ENCODE measurements at regions not wholly inside any gene's neighbourhood (a gene's known extent, or its start where the extent isn't known, plus 50 kb on each side); places are given as distances from the start of the nearest gene placed in this dataset.

GRCh38 chr18:30234755-30235154, 807.8 kb downstream of the DSC3 start:
- Histone ChIP-seq H2AFZ (ENCODE audit: insufficient read depth, low read length, poor library complexity) (no peak overlapping the region), H3K18ac (ENCODE audit: low read length) (no peak overlapping the region), H2BK5ac (ENCODE audit: low read depth, low read length, poor library complexity) (no peak overlapping the region), H2BK120ac (ENCODE audit: insufficient read depth, low read length, poor library complexity) (no peak overlapping the region), H3K4ac (ENCODE audit: low read depth, low read length) (no peak overlapping the region), H3K36me3 (ENCODE audit: control insufficient read depth in 1 of 2, insufficient read depth in 2 of 2, low read length in 2 of 2) (no peaks in the 10 kb centered on the region), H3K79me2 (ENCODE audit: control insufficient read depth, insufficient read depth, low read length, poor library complexity) (no peaks in the 10 kb centered on the region), H3K23ac (ENCODE audit: low read length) (no peak overlapping the region), H3K27ac (ENCODE audit: low read depth, low read length) (no peak overlapping the region), H3K27me3 (ENCODE audit: insufficient read depth, low read length) (no peaks in the 10 kb centered on the region), H3K4me1 (ENCODE audit: control insufficient read depth in 1 of 2, insufficient read depth in 2 of 2, low read length in 2 of 2) (no peaks in the 10 kb centered on the region), H3K79me1 (ENCODE audit: low read length) (no peaks in the 10 kb centered on the region), H3K9me3 (ENCODE audit: insufficient read depth, low read depth, low read length) (no peaks in the 10 kb centered on the region), H3K9ac (ENCODE audit: low read length) (no peak overlapping the region), H2BK12ac (ENCODE audit: low read length) (no peak overlapping the region), H2AK5ac (ENCODE audit: low read length) (no peak overlapping the region), H3K4me3 (ENCODE audit: low read depth, low read length) (no peak overlapping the region), H3K14ac (ENCODE audit: low read length) (no peak overlapping the region), H4K91ac (ENCODE audit: low read depth, low read length) (no peak overlapping the region), H3K4me2 (ENCODE audit: low read length) (no peak overlapping the region), H4K8ac (ENCODE audit: low read depth, low read length) (no peak overlapping the region), H4K12ac (ENCODE audit: low read depth, low read length) (no peak overlapping the region)
- DNase-seq = no peak

GRCh38 chr18:30211112-30211511, 831.4 kb downstream of the DSC3 start:
- H3K79me2 ChIP-seq (ENCODE audit: control insufficient read depth, insufficient read depth, low read length, poor library complexity) = no peaks in the 10 kb centered on the region
- no peak overlapping the region for H3K4me2 ChIP-seq (ENCODE audit: low read length)
- DNase-seq = no peak
- H4K8ac ChIP-seq (ENCODE audit: low read depth, low read length) = no peak overlapping the region
- no peak overlapping the region for H3K27ac ChIP-seq (ENCODE audit: low read depth, low read length)
- no peak overlapping the region for H2BK5ac ChIP-seq (ENCODE audit: low read depth, low read length, poor library complexity)
- H2AFZ ChIP-seq (ENCODE audit: insufficient read depth, low read length, poor library complexity) = no peak overlapping the region
- no peak overlapping the region for H2BK12ac ChIP-seq (ENCODE audit: low read length)
- peaks cover 2% of the 10 kb centered on the region for H3K9me3 ChIP-seq (ENCODE audit: insufficient read depth, low read depth, low read length)
- H3K18ac ChIP-seq (ENCODE audit: low read length) = no peak overlapping the region
- H4K12ac ChIP-seq (ENCODE audit: low read depth, low read length) = no peak overlapping the region
- no peak overlapping the region for H3K14ac ChIP-seq (ENCODE audit: low read length)
- H3K4me1 ChIP-seq (ENCODE audit: control insufficient read depth in 1 of 2, insufficient read depth in 2 of 2, low read length in 2 of 2) = no peaks in the 10 kb centered on the region
- no peak overlapping the region for H2BK120ac ChIP-seq (ENCODE audit: insufficient read depth, low read length, poor library complexity)
- H2AK5ac ChIP-seq (ENCODE audit: low read length) = no peak overlapping the region
- no peak overlapping the region for H4K91ac ChIP-seq (ENCODE audit: low read depth, low read length)
- H3K27me3 ChIP-seq (ENCODE audit: insufficient read depth, low read length) = no peaks in the 10 kb centered on the region
- no peaks in the 10 kb centered on the region for H3K36me3 ChIP-seq (ENCODE audit: control insufficient read depth in 1 of 2, insufficient read depth in 2 of 2, low read length in 2 of 2)
- H3K4me3 ChIP-seq (ENCODE audit: low read depth, low read length) = no peak overlapping the region
- no peaks in the 10 kb centered on the region for H3K79me1 ChIP-seq (ENCODE audit: low read length)
- H3K23ac ChIP-seq (ENCODE audit: low read length) = no peak overlapping the region
- no peak overlapping the region for H3K9ac ChIP-seq (ENCODE audit: low read length)
- no peak overlapping the region for H3K4ac ChIP-seq (ENCODE audit: low read depth, low read length)

- no peak overlapping the region for H2BK12ac ChIP-seq (ENCODE audit: low read length)
- H3K9ac ChIP-seq (ENCODE audit: low read length) = no peak overlapping the region
- H3K4me3 ChIP-seq (ENCODE audit: low read depth, low read length) = no peak overlapping the region
- H3K27ac ChIP-seq (ENCODE audit: low read depth, low read length) = no peak overlapping the region
- H2BK5ac ChIP-seq (ENCODE audit: low read depth, low read length, poor library complexity) = no peak overlapping the region
- H4K8ac ChIP-seq (ENCODE audit: low read depth, low read length) = no peak overlapping the region
- no peak overlapping the region for H3K14ac ChIP-seq (ENCODE audit: low read length)
- H4K12ac ChIP-seq (ENCODE audit: low read depth, low read length) = no peak overlapping the region
- no peak overlapping the region for H3K4me2 ChIP-seq (ENCODE audit: low read length)
- H3K4me1 ChIP-seq (ENCODE audit: control insufficient read depth in 1 of 2, insufficient read depth in 2 of 2, low read length in 2 of 2) = no peaks in the 10 kb centered on the region
- H3K4ac ChIP-seq (ENCODE audit: low read depth, low read length) = no peak overlapping the region
- H4K91ac ChIP-seq (ENCODE audit: low read depth, low read length) = no peak overlapping the region
- no peak overlapping the region for H2AFZ ChIP-seq (ENCODE audit: insufficient read depth, low read length, poor library complexity)
- H3K79me2 ChIP-seq (ENCODE audit: control insufficient read depth, insufficient read depth, low read length, poor library complexity) = no peaks in the 10 kb centered on the region
- H3K27me3 ChIP-seq (ENCODE audit: insufficient read depth, low read length) = no peaks in the 10 kb centered on the region
- no peak overlapping the region for H2BK120ac ChIP-seq (ENCODE audit: insufficient read depth, low read length, poor library complexity)
- no peaks in the 10 kb centered on the region for H3K36me3 ChIP-seq (ENCODE audit: control insufficient read depth in 1 of 2, insufficient read depth in 2 of 2, low read length in 2 of 2)
- H2AK5ac ChIP-seq (ENCODE audit: low read length) = no peak overlapping the region
- H3K18ac ChIP-seq (ENCODE audit: low read length) = no peak overlapping the region
- no CpG with 5 or more reads among the region's 1 CpG for WGBS (ENCODE audit: extremely low coverage, insufficient coverage, insufficient read length)
- no peaks in the 10 kb centered on the region for H3K79me1 ChIP-seq (ENCODE audit: low read length)
- H3K9me3 ChIP-seq (ENCODE audit: insufficient read depth, low read depth, low read length) = peaks cover 4% of the 10 kb centered on the region
- DNase-seq = no peak
- no peak overlapping the region for H3K23ac ChIP-seq (ENCODE audit: low read length)
Measured at GRCh38 chr18:30208546-30208945, 834.0 kb downstream of the DSC3 start.

- H3K9me3 ChIP-seq (ENCODE audit: insufficient read depth, low read depth, low read length) = peaks cover 4% of the 10 kb centered on the region
- no peaks in the 10 kb centered on the region for H3K36me3 ChIP-seq (ENCODE audit: control insufficient read depth in 1 of 2, insufficient read depth in 2 of 2, low read length in 2 of 2)
- no peak overlapping the region for H2BK12ac ChIP-seq (ENCODE audit: low read length)
- no peak overlapping the region for H2AFZ ChIP-seq (ENCODE audit: insufficient read depth, low read length, poor library complexity)
- H2BK120ac ChIP-seq (ENCODE audit: insufficient read depth, low read length, poor library complexity) = no peak overlapping the region
- H2BK5ac ChIP-seq (ENCODE audit: low read depth, low read length, poor library complexity) = no peak overlapping the region
- H4K8ac ChIP-seq (ENCODE audit: low read depth, low read length) = no peak overlapping the region
- DNase-seq = no peak
- H3K4me1 ChIP-seq (ENCODE audit: control insufficient read depth in 1 of 2, insufficient read depth in 2 of 2, low read length in 2 of 2) = no peaks in the 10 kb centered on the region
- H3K4me3 ChIP-seq (ENCODE audit: low read depth, low read length) = no peak overlapping the region
- H3K4me2 ChIP-seq (ENCODE audit: low read length) = no peak overlapping the region
- H3K23ac ChIP-seq (ENCODE audit: low read length) = no peak overlapping the region
- H3K18ac ChIP-seq (ENCODE audit: low read length) = no peak overlapping the region
- no peak overlapping the region for H4K12ac ChIP-seq (ENCODE audit: low read depth, low read length)
- H3K79me1 ChIP-seq (ENCODE audit: low read length) = no peaks in the 10 kb centered on the region
- H3K27me3 ChIP-seq (ENCODE audit: insufficient read depth, low read length) = no peaks in the 10 kb centered on the region
- no peaks in the 10 kb centered on the region for H3K79me2 ChIP-seq (ENCODE audit: control insufficient read depth, insufficient read depth, low read length, poor library complexity)
- no peak overlapping the region for H3K9ac ChIP-seq (ENCODE audit: low read length)
- no peak overlapping the region for H2AK5ac ChIP-seq (ENCODE audit: low read length)
- no peak overlapping the region for H3K27ac ChIP-seq (ENCODE audit: low read depth, low read length)
- no peak overlapping the region for H3K4ac ChIP-seq (ENCODE audit: low read depth, low read length)
- no CpG with 5 or more reads among the region's 3 CpGs for WGBS (ENCODE audit: extremely low coverage, insufficient coverage, insufficient read length)
- no peak overlapping the region for H4K91ac ChIP-seq (ENCODE audit: low read depth, low read length)
- no peak overlapping the region for H3K14ac ChIP-seq (ENCODE audit: low read length)
Measured at GRCh38 chr18:30192216-30192615, 850.3 kb downstream of the DSC3 start.

- WGBS (ENCODE audit: extremely low coverage, insufficient coverage, insufficient read length) = no CpG with 5 or more reads among the region's 2 CpGs
- no peak overlapping the region for H3K9ac ChIP-seq (ENCODE audit: low read length)
- H2BK12ac ChIP-seq (ENCODE audit: low read length) = no peak overlapping the region
- no peak overlapping the region for H4K91ac ChIP-seq (ENCODE audit: low read depth, low read length)
- H4K8ac ChIP-seq (ENCODE audit: low read depth, low read length) = no peak overlapping the region
- H3K23ac ChIP-seq (ENCODE audit: low read length) = no peak overlapping the region
- H3K9me3 ChIP-seq (ENCODE audit: insufficient read depth, low read depth, low read length) = no peaks in the 10 kb centered on the region
- no peaks in the 10 kb centered on the region for H3K79me1 ChIP-seq (ENCODE audit: low read length)
- H3K4me2 ChIP-seq (ENCODE audit: low read length) = no peak overlapping the region
- H3K4ac ChIP-seq (ENCODE audit: low read depth, low read length) = no peak overlapping the region
- no peaks in the 10 kb centered on the region for H3K36me3 ChIP-seq (ENCODE audit: control insufficient read depth in 1 of 2, insufficient read depth in 2 of 2, low read length in 2 of 2)
- no peaks in the 10 kb centered on the region for H3K4me1 ChIP-seq (ENCODE audit: control insufficient read depth in 1 of 2, insufficient read depth in 2 of 2, low read length in 2 of 2)
- H2AFZ ChIP-seq (ENCODE audit: insufficient read depth, low read length, poor library complexity) = no peak overlapping the region
- no peak overlapping the region for H4K12ac ChIP-seq (ENCODE audit: low read depth, low read length)
- H2BK120ac ChIP-seq (ENCODE audit: insufficient read depth, low read length, poor library complexity) = no peak overlapping the region
- no peak overlapping the region for H3K14ac ChIP-seq (ENCODE audit: low read length)
- no peaks in the 10 kb centered on the region for H3K27me3 ChIP-seq (ENCODE audit: insufficient read depth, low read length)
- H2BK5ac ChIP-seq (ENCODE audit: low read depth, low read length, poor library complexity) = no peak overlapping the region
- no peak overlapping the region for H2AK5ac ChIP-seq (ENCODE audit: low read length)
- no peaks in the 10 kb centered on the region for H3K79me2 ChIP-seq (ENCODE audit: control insufficient read depth, insufficient read depth, low read length, poor library complexity)
- no peak overlapping the region for H3K18ac ChIP-seq (ENCODE audit: low read length)
- no peak overlapping the region for H3K4me3 ChIP-seq (ENCODE audit: low read depth, low read length)
- DNase-seq = no peak
- no peak overlapping the region for H3K27ac ChIP-seq (ENCODE audit: low read depth, low read length)
Measured at GRCh38 chr18:30186245-30186644, 856.3 kb downstream of the DSC3 start.
